Spleen (tissue), 7 donors: ENCODE measurements at regions not wholly inside any gene's neighbourhood (a gene's known extent, or its start where the extent isn't known, plus 50 kb on each side); places are given as distances from the start of the nearest gene placed in this dataset.
"Not testable (repeated sequence)": the region's sequence is repeated elsewhere in the genome, so short reads cannot be mapped to it uniquely, and the experiment has no call there.

Experiments
- CTCF ChIP-seq, 11 experiments: fragments of 200-600 bp in 7 of 11; fragments of 450-650 bp in 4 of 11; sonication (generic) in 4 of 11; IDR thresholded peaks in 8 of 11; conservative IDR thresholded peaks in 3 of 11; 1 replicate in 7 of 11; 2 replicates in 4 of 11; pipeline versions ENCODE4 v1.4.0 to v1.8.0; 2016 to 2021; ENCODE audit warnings: antibody characterized with exemption in 11 of 11, inconsistent platforms in 4 of 11, mild to moderate bottlenecking in 1 of 11
- POLR2A ChIP-seq, 3 donors: fragments of 450-650 bp; IDR thresholded peaks; one replicate each; pipeline ENCODE4 v1.5.1; 2017; ENCODE audit warnings: antibody characterized with exemption in 3 of 3, mild to moderate bottlenecking in 1 of 3
- POLR2AphosphoS5 ChIP-seq, 3 donors: sonication (generic); formaldehyde crosslinking; IDR thresholded peaks; one replicate each; pipeline ENCODE4 v1.5.1; 2017; ENCODE audit warnings: antibody characterized with exemption in 3 of 3
- donor health status: DM: no; HTN: no; CAD: no; lungs with moderate emphysema.
- donor health status: DM: no; HTN: no; CAD: no.
- donor health status: DM: no; HTN: no; CAD: no.

DNA sequence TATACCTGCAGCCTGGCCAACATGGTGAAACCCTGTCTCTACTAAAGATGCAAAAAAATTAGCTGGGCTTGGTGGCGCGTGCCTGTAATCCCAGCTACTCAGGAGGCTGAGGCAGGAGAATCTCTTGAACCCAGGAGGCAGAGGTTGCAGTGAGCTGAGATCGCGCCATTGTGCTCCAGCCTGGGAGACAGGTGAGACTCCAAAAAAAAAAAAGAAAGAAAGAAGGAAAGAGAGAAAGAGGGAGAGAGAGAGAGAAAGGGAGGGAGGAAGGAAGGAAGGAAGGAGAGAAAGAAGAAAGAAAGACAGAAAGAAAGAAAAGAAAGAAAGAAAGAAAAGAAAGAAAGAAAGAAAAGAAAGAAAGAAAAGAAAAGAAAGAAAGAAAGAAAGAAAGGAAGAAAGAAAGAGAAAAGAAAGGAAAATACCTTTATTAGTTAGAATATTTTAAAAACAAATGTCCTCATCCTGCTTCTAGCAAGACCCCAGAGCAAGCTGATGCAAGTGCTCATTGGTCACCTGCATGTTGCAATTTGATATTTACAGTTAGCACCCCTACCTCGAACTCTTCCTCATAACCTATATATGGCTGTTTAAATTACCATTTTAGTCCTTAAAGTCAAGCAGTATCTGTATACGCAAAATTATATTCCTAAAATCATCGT, 57.0 kb upstream of the TNFAIP3 start:
- TF ChIP-seq POLR2A (IDR thresholded peaks at IDR 0.05); CTCF (IDR thresholded peaks at IDR 0.05 in 8 of 11, conservative IDR thresholded peaks at IDR 0.05 in 3 of 11); POLR2AphosphoS5 (IDR thresholded peaks at IDR 0.05): not testable (repeated sequence)
